ENCODE measurements at regions not wholly inside any gene's neighbourhood (a gene's known extent, or its start where the extent isn't known, plus 50 kb on each side); places are given as distances from the start of the nearest gene placed in this dataset.

GRCh38 chr2:133666621-133667020 lies 98.4 kb upstream of the NCKAP5 start:
- no TSS peak for BruUV-seq (replicated peaks)
- H3K27me3 ChIP-seq (ENCODE audit: insufficient read depth, low read length), result no peaks in the 10 kb centered on the region

More at GRCh38 chr2:133666621-133667020, 98.4 kb upstream of the NCKAP5 start:
- Histone ChIP-seq H3K36me3 (ENCODE audit: control insufficient read depth in 1 of 2, insufficient read depth in 2 of 2, low read length in 2 of 2) (no peaks in the 10 kb centered on the region), H3K4me1 (ENCODE audit: control insufficient read depth in 1 of 2, insufficient read depth in 2 of 2, low read length in 2 of 2) (no peaks in the 10 kb centered on the region), H3K4me2 (ENCODE audit: low read length) (no peak overlapping the region), H3K9me2 (ENCODE audit: insufficient read depth) (no peaks in the 10 kb centered on the region), H2AFZ (ENCODE audit: low read depth, low read length, poor library complexity, severe bottlenecking) (no peak overlapping the region), H3K79me2 (ENCODE audit: insufficient read depth, low read length) (no peaks in the 10 kb centered on the region), H3K9me3 (ENCODE audit: control insufficient read depth in 1 of 2, insufficient read depth in 1 of 2, low read depth in 1 of 2, low read length in 2 of 2) (peaks cover 0 to 9% of the 10 kb centered on the region in 2 experiments; a peak in 1 of 4 replicates), H3K9ac (ENCODE audit: low read length) (no peak overlapping the region), H4K20me1 (ENCODE audit: insufficient read depth) (no peaks in the 10 kb centered on the region), H3K27ac (ENCODE audit: low read depth, low read length) (no peak overlapping the region), H3K4me3 (replicated peaks in 1 of 2; ENCODE audit: low read depth in 1 of 2, low read length in 2 of 2) (no peak overlapping the region)
- ChIA-PET POLR2A (no interaction called here), CTCF (no interaction called here), RAD21 (ENCODE audit: low non-redundant PET in 1 of 2, low total read pairs in 2 of 2, uncharacterized antibody in 2 of 2, unreplicated experiment in 2 of 2) (no interaction called here)
- no peak for ATAC-seq
- TF ChIP-seq, protein P1, sequence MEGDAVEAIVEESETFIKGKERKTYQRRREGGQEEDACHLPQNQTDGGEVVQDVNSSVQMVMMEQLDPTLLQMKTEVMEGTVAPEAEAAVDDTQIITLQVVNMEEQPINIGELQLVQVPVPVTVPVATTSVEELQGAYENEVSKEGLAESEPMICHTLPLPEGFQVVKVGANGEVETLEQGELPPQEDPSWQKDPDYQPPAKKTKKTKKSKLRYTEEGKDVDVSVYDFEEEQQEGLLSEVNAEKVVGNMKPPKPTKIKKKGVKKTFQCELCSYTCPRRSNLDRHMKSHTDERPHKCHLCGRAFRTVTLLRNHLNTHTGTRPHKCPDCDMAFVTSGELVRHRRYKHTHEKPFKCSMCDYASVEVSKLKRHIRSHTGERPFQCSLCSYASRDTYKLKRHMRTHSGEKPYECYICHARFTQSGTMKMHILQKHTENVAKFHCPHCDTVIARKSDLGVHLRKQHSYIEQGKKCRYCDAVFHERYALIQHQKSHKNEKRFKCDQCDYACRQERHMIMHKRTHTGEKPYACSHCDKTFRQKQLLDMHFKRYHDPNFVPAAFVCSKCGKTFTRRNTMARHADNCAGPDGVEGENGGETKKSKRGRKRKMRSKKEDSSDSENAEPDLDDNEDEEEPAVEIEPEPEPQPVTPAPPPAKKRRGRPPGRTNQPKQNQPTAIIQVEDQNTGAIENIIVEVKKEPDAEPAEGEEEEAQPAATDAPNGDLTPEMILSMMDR (IDR thresholded peaks at IDR 0.05 in 2 of 3, conservative IDR thresholded peaks at IDR 0.05 in 1 of 3; ENCODE audit: borderline replicate concordance in 1 of 3, insufficient read depth in 1 of 3, low read depth in 2 of 3, low read length in 2 of 3), result no peak
- TF ChIP-seq SP1 (IDR thresholded peaks at IDR 0.05; ENCODE audit: low read depth), result no peak
- no peak for TF ChIP-seq CEBPB (IDR thresholded peaks at IDR 0.05; ENCODE audit: low read depth)
- TF ChIP-seq EGR1 (IDR thresholded peaks at IDR 0.05; ENCODE audit: low read depth), result no peak
- TF ChIP-seq POLR2A (IDR thresholded peaks at IDR 0.05; ENCODE audit: borderline replicate concordance, extremely low read depth, insufficient read depth, insufficient read length), result no peak
- TF ChIP-seq ZBTB33 (IDR thresholded peaks at IDR 0.05; ENCODE audit: extremely low read depth, insufficient replicate concordance, low read length), result no peak
- no peak for TF ChIP-seq ZFX (IDR thresholded peaks at IDR 0.05)
- no peak for TF ChIP-seq JUND (IDR thresholded peaks at IDR 0.05)
- no peak for TF ChIP-seq ATF3 (IDR thresholded peaks at IDR 0.05)
- no peak for TF ChIP-seq RAD21 (IDR thresholded peaks at IDR 0.05; ENCODE audit: low read depth)
- TF ChIP-seq POLR2AphosphoS5 (IDR thresholded peaks at IDR 0.05; ENCODE audit: low read depth, low read length), result no peak
- no peak for TF ChIP-seq TCF7L2 (IDR thresholded peaks at IDR 0.05; ENCODE audit: borderline replicate concordance, extremely low read depth, insufficient read depth, insufficient read length)
- TF ChIP-seq SIN3A (IDR thresholded peaks at IDR 0.05; ENCODE audit: low read depth), result no peak
- TF ChIP-seq, protein P2, sequence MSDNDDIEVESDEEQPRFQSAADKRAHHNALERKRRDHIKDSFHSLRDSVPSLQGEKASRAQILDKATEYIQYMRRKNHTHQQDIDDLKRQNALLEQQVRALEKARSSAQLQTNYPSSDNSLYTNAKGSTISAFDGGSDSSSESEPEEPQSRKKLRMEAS (IDR thresholded peaks at IDR 0.05), result no peak
- TF ChIP-seq EZH2phosphoT487 (IDR thresholded peaks at IDR 0.05; ENCODE audit: borderline replicate concordance), result no peak
- no peak for TF ChIP-seq EZH2 (IDR thresholded peaks at IDR 0.05)
- intact Hi-C loops (cut with micrococcal nuclease), result no loop called here
- no peak for DNase-seq (ENCODE audit: low read depth, low spot score)
